ENCODE measurements at regions not wholly inside any gene's neighbourhood (a gene's known extent, or its start where the extent isn't known, plus 50 kb on each side); places are given as distances from the start of the nearest gene placed in this dataset.

DNA sequence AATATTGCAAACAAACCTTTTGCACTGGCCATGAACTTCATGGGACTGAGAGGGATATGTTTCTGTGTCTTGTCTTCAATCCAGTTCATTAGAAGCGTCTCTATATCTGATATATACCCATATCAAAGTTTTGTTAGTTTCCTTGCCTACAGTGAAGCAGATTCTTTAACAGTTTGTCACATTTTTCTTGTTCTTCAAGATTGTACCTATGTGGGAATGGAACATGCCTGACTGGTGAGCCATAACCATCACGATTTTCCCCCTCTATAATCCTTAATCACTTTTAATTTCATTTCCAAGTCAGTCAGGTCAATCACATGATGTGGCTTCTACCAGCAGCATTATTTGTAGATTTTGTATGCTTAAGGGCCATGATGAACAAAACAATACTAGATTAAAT, 197.1 kb upstream of the PDE5A start:
- ChIA-PET POLR2A (no interaction called here), CTCF (ENCODE audit: low intra/inter-chr PET ratio, low total read pairs) (no interaction called here)
- Histone ChIP-seq H2AFZ (ENCODE audit: low read length) (no peak overlapping the region), H3K9me3 (ENCODE audit: low read length) (no peaks in the 10 kb centered on the region), H3K4me3 (replicated peaks in 1 of 3; ENCODE audit: insufficient read depth in 1 of 3, low read depth in 2 of 3, low read length in 3 of 3) (no peak overlapping the region), H3K4me1 (ENCODE audit: insufficient read depth, low read length) (no peaks in the 10 kb centered on the region), H3K27ac (ENCODE audit: extremely low read length, insufficient read depth, low read length) (no peak overlapping the region), H3K4me2 (ENCODE audit: low read depth, low read length) (no peak overlapping the region), H3K79me2 (ENCODE audit: insufficient read depth, low read length) (no peaks in the 10 kb centered on the region), H3K9ac (ENCODE audit: insufficient read depth, low read depth, low read length) (no peak overlapping the region), H3K27me3 (ENCODE audit: control insufficient read depth in 1 of 2, insufficient read depth in 2 of 2, low read length in 2 of 2) (no peaks in the 10 kb centered on the region), H4K20me1 (ENCODE audit: insufficient read depth, low read length) (no peaks in the 10 kb centered on the region), H3K36me3 (replicated peaks in 1 of 2; ENCODE audit: control insufficient read depth in 1 of 2, insufficient read depth in 2 of 2, low read length in 2 of 2) (no peaks in the 10 kb centered on the region)
- WGBS (ENCODE audit: low lambda C conversion rate): 1% methylated on average over 2 of the region's 2 CpGs
- in situ Hi-C loops (cut with HindIII; ENCODE audit: extremely low pct_ligation_motif_present, low pct_unique_long_range_greater_than_20kb) (no loop called here), intact Hi-C loops (cut with micrococcal nuclease; ENCODE audit: unreplicated experiment) (no loop called here)
- no TSS peak for BruUV-seq (replicated peaks)
- no peak for FAIRE-seq
- no peak for DNase-seq (ENCODE audit: low spot score)
- TF ChIP-seq, protein P1, sequence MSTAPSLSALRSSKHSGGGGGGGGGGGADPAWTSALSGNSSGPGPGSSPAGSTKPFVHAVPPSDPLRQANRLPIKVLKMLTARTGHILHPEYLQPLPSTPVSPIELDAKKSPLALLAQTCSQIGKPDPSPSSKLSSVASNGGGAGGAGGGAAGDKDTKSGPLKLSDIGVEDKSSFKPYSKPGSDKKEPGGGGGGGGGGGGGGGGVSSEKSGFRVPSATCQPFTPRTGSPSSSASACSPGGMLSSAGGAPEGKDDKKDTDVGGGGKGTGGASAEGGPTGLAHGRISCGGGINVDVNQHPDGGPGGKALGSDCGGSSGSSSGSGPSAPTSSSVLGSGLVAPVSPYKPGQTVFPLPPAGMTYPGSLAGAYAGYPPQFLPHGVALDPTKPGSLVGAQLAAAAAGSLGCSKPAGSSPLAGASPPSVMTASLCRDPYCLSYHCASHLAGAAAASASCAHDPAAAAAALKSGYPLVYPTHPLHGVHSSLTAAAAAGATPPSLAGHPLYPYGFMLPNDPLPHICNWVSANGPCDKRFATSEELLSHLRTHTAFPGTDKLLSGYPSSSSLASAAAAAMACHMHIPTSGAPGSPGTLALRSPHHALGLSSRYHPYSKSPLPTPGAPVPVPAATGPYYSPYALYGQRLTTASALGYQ (CRISPR knock-in tag; IDR thresholded peaks at IDR 0.05): no peak
- TF ChIP-seq, protein P2, sequence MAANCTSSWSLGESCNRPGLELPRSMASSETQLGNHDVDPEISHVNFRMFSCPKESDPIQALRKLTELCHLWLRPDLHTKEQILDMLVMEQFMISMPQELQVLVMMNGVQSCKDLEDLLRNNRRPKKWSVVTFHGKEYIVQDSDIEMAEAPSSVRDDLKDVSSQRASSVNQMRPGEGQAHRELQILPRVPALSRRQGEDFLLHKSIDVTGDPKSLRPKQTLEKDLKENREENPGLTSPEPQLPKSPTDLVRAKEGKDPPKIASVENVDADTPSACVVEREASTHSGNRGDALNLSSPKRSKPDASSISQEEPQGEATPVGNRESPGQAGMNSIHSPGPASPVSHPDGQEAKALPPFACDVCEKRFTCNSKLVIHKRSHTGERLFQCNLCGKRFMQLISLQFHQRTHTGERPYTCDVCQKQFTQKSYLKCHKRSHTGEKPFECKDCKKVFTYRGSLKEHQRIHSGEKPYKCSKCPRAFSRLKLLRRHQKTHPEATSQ (CRISPR knock-in tag; IDR thresholded peaks at IDR 0.05; ENCODE audit: borderline replicate concordance): no peak
- no peak for TF ChIP-seq NFE2L2 (IDR thresholded peaks at IDR 0.05; ENCODE audit: low read length)
- TF ChIP-seq AKAP8 (CRISPR knock-in tag; IDR thresholded peaks at IDR 0.05): no peak
- TF ChIP-seq ZNF720 (CRISPR knock-in tag; IDR thresholded peaks at IDR 0.05): no peak
- TF ChIP-seq RORA (CRISPR knock-in tag; IDR thresholded peaks at IDR 0.05): no peak
- no peak for TF ChIP-seq ZNF354B (CRISPR knock-in tag; IDR thresholded peaks at IDR 0.05)
- no peak for TF ChIP-seq ZNF251 (CRISPR knock-in tag; IDR thresholded peaks at IDR 0.05)
- TF ChIP-seq KAT2B (IDR thresholded peaks at IDR 0.05; ENCODE audit: borderline replicate concordance, low read depth, low read length): no peak
- no peak for TF ChIP-seq ZNF546 (CRISPR knock-in tag; conservative IDR thresholded peaks at IDR 0.05)
- TF ChIP-seq CHD2 (IDR thresholded peaks at IDR 0.05; ENCODE audit: low read depth, low read length): no peak
- no peak for TF ChIP-seq SMARCE1 (IDR thresholded peaks at IDR 0.05; ENCODE audit: borderline replicate concordance)
- TF ChIP-seq TOE1 (CRISPR knock-in tag; IDR thresholded peaks at IDR 0.05): no peak
- no peak for TF ChIP-seq ZNF891 (CRISPR knock-in tag; IDR thresholded peaks at IDR 0.05)
- ATAC-seq: no peak
